ENCODE measurements at regions not wholly inside any gene's neighbourhood (a gene's known extent, or its start where the extent isn't known, plus 50 kb on each side); places are given as distances from the start of the nearest gene placed in this dataset.

- Mint-ChIP-seq H3K4me1 (no peaks in the 10 kb centered on the region), H3K27me3 (no peaks in the 10 kb centered on the region), H3K9me3 (peaks cover 0 to 5% (median 4%) of the 10 kb centered on the region in 3 donors), H3K27ac (no peak overlapping the region), H3K4me3 (no peak overlapping the region), H3K36me3 (no peaks in the 10 kb centered on the region)
These were observed 99.2 kb upstream of the PTPRM start for GRCh38 chr18:7467708-7468466.

- Mint-ChIP-seq H3K27me3 (no peaks in the 10 kb centered on the region), H3K36me3 (no peaks in the 10 kb centered on the region), H3K4me1 (no peaks in the 10 kb centered on the region), H3K9me3 (peaks cover 0 to 5% (median 2%) of the 10 kb centered on the region in 3 donors), H3K4me3 (no peak overlapping the region), H3K27ac (no peak overlapping the region)
These were observed 97.0 kb upstream of the PTPRM start for GRCh38 chr18:7470101-7470500.

GRCh38 chr18:7470503-7470902 lies 96.6 kb upstream of the PTPRM start:
- H3K36me3 Mint-ChIP-seq = peaks cover 1% of the 10 kb centered on the region
- no peaks in the 10 kb centered on the region for H3K27me3 Mint-ChIP-seq
- H3K9me3 Mint-ChIP-seq = peaks cover 0 to 5% (median 2%) of the 10 kb centered on the region in 3 donors
- H3K4me3 Mint-ChIP-seq = no peak overlapping the region
- no peaks in the 10 kb centered on the region for H3K4me1 Mint-ChIP-seq
- H3K27ac Mint-ChIP-seq = no peak overlapping the region

- H3K27me3 Mint-ChIP-seq = no peaks in the 10 kb centered on the region
- H3K9me3 Mint-ChIP-seq = peaks cover 0 to 5% (median 3%) of the 10 kb centered on the region in 3 donors
- H3K4me3 Mint-ChIP-seq = no peak overlapping the region
- H3K4me1 Mint-ChIP-seq = no peaks in the 10 kb centered on the region
- H3K27ac Mint-ChIP-seq = no peak overlapping the region
- H3K36me3 Mint-ChIP-seq = peaks cover 1% of the 10 kb centered on the region
These were observed 90.7 kb upstream of the PTPRM start for GRCh38 chr18:7476386-7476785.

- Mint-ChIP-seq H3K4me3 (no peak overlapping the region), H3K27me3 (no peaks in the 10 kb centered on the region), H3K4me1 (no peaks in the 10 kb centered on the region), H3K36me3 (peaks cover 1% of the 10 kb centered on the region), H3K9me3 (peaks cover 2 to 5% (median 3%) of the 10 kb centered on the region in 3 donors), H3K27ac (no peak overlapping the region)
These were observed 87.4 kb upstream of the PTPRM start for GRCh38 chr18:7479756-7480155.

- Mint-ChIP-seq H3K4me3 (no peak overlapping the region), H3K4me1 (no peaks in the 10 kb centered on the region), H3K27me3 (no peaks in the 10 kb centered on the region), H3K27ac (no peak overlapping the region), H3K9me3 (peaks cover 2% of the 10 kb centered on the region in 3 donors), H3K36me3 (no peaks in the 10 kb centered on the region)
These were observed 86.2 kb upstream of the PTPRM start for GRCh38 chr18:7480879-7481278.

- Mint-ChIP-seq H3K4me1 (no peaks in the 10 kb centered on the region), H3K27me3 (no peaks in the 10 kb centered on the region), H3K9me3 (peaks cover 0 to 2% (median 0%) of the 10 kb centered on the region in 3 donors), H3K27ac (no peak overlapping the region), H3K4me3 (no peak overlapping the region), H3K36me3 (no peaks in the 10 kb centered on the region)
These were observed 84.8 kb upstream of the PTPRM start for GRCh38 chr18:7482342-7482741.

GRCh38 chr18:7485616-7486015 lies 81.5 kb upstream of the PTPRM start:
- no peak overlapping the region for H3K27ac Mint-ChIP-seq
- no peaks in the 10 kb centered on the region for H3K4me1 Mint-ChIP-seq
- no peaks in the 10 kb centered on the region for H3K36me3 Mint-ChIP-seq
- no peak overlapping the region for H3K4me3 Mint-ChIP-seq
- no peaks in the 10 kb centered on the region for H3K27me3 Mint-ChIP-seq
- peaks cover 2 to 6% (median 4%) of the 10 kb centered on the region in 3 donors for H3K9me3 Mint-ChIP-seq

GRCh38 chr18:7488571-7488970 lies 78.5 kb upstream of the PTPRM start:
- H3K27me3 Mint-ChIP-seq = no peaks in the 10 kb centered on the region
- peaks cover 0 to 2% (median 0%) of the 10 kb centered on the region in 3 donors for H3K4me1 Mint-ChIP-seq
- H3K9me3 Mint-ChIP-seq = peaks cover 2 to 18% (median 5%) of the 10 kb centered on the region in 3 donors
- no peaks in the 10 kb centered on the region for H3K36me3 Mint-ChIP-seq
- no peak overlapping the region for H3K4me3 Mint-ChIP-seq
- no peak overlapping the region for H3K27ac Mint-ChIP-seq

- Mint-ChIP-seq H3K27ac (no peak overlapping the region), H3K36me3 (peaks cover 2% of the 10 kb centered on the region)
These were observed 77.0 kb upstream of the PTPRM start for GRCh38 chr18:7490104-7490503.

GRCh38 chr18:7492385-7492784 lies 74.7 kb upstream of the PTPRM start:
- no peak overlapping the region for H3K4me3 Mint-ChIP-seq
- peaks cover 0 to 2% (median 0%) of the 10 kb centered on the region in 3 donors for H3K4me1 Mint-ChIP-seq
- no peaks in the 10 kb centered on the region for H3K27me3 Mint-ChIP-seq
- H3K36me3 Mint-ChIP-seq = peaks cover 2% of the 10 kb centered on the region
- no peak overlapping the region for H3K27ac Mint-ChIP-seq
- H3K9me3 Mint-ChIP-seq = peaks cover 6 to 18% (median 10%) of the 10 kb centered on the region in 3 donors

More at GRCh38 chr18:7490104-7490503, 77.0 kb upstream of the PTPRM start:
- H3K9me3 Mint-ChIP-seq = peaks cover 4 to 18% (median 7%) of the 10 kb centered on the region in 3 donors
- H3K4me3 Mint-ChIP-seq = no peak overlapping the region
- no peaks in the 10 kb centered on the region for H3K27me3 Mint-ChIP-seq
- peaks cover 0 to 2% (median 0%) of the 10 kb centered on the region in 3 donors for H3K4me1 Mint-ChIP-seq

- no peaks in the 10 kb centered on the region for H3K4me1 Mint-ChIP-seq
- H3K27me3 Mint-ChIP-seq = no peaks in the 10 kb centered on the region
- no peak overlapping the region for H3K4me3 Mint-ChIP-seq
- H3K27ac Mint-ChIP-seq = no peak overlapping the region
- H3K36me3 Mint-ChIP-seq = peaks cover 2% of the 10 kb centered on the region
- H3K9me3 Mint-ChIP-seq = peaks cover 0 to 6% (median 4%) of the 10 kb centered on the region in 3 donors
These were observed 70.0 kb upstream of the PTPRM start for GRCh38 chr18:7497081-7497480.

- no peak overlapping the region for H3K4me3 Mint-ChIP-seq
- H3K9me3 Mint-ChIP-seq = peaks cover 0 to 4% (median 2%) of the 10 kb centered on the region in 3 donors
- H3K27me3 Mint-ChIP-seq = no peaks in the 10 kb centered on the region
- no peaks in the 10 kb centered on the region for H3K4me1 Mint-ChIP-seq
- H3K27ac Mint-ChIP-seq = no peak overlapping the region
- H3K36me3 Mint-ChIP-seq = no peaks in the 10 kb centered on the region
These were observed 56.0 kb upstream of the PTPRM start for GRCh38 chr18:7511106-7511505.

- H3K27me3 Mint-ChIP-seq = no peaks in the 10 kb centered on the region
- H3K4me1 Mint-ChIP-seq = no peaks in the 10 kb centered on the region
- peaks cover 0 to 4% (median 2%) of the 10 kb centered on the region in 3 donors for H3K9me3 Mint-ChIP-seq
- no peak overlapping the region for H3K4me3 Mint-ChIP-seq
- no peaks in the 10 kb centered on the region for H3K36me3 Mint-ChIP-seq
- H3K27ac Mint-ChIP-seq = no peak overlapping the region
These were observed 54.8 kb upstream of the PTPRM start for GRCh38 chr18:7512348-7512747.

GRCh38 chr18:7512990-7513389 lies 54.1 kb upstream of the PTPRM start:
- Mint-ChIP-seq H3K4me1 (no peaks in the 10 kb centered on the region), H3K27me3 (no peaks in the 10 kb centered on the region), H3K36me3 (no peaks in the 10 kb centered on the region), H3K27ac (no peak overlapping the region), H3K4me3 (no peak overlapping the region), H3K9me3 (peaks cover 0 to 4% (median 2%) of the 10 kb centered on the region in 3 donors)

- no peaks in the 10 kb centered on the region for H3K4me1 Mint-ChIP-seq
- H3K27me3 Mint-ChIP-seq = no peaks in the 10 kb centered on the region
- no peak overlapping the region for H3K27ac Mint-ChIP-seq
- H3K9me3 Mint-ChIP-seq = peaks cover 0 to 3% (median 0%) of the 10 kb centered on the region in 3 donors
- H3K4me3 Mint-ChIP-seq = no peak overlapping the region
- no peaks in the 10 kb centered on the region for H3K36me3 Mint-ChIP-seq
These were observed 52.2 kb upstream of the PTPRM start for GRCh38 chr18:7514796-7515440.

Measured in IgD-negative memory B cell (primary cell).